ENCODE measurements at regions not wholly inside any gene's neighbourhood (a gene's known extent, or its start where the extent isn't known, plus 50 kb on each side); places are given as distances from the start of the nearest gene placed in this dataset.

DNA sequence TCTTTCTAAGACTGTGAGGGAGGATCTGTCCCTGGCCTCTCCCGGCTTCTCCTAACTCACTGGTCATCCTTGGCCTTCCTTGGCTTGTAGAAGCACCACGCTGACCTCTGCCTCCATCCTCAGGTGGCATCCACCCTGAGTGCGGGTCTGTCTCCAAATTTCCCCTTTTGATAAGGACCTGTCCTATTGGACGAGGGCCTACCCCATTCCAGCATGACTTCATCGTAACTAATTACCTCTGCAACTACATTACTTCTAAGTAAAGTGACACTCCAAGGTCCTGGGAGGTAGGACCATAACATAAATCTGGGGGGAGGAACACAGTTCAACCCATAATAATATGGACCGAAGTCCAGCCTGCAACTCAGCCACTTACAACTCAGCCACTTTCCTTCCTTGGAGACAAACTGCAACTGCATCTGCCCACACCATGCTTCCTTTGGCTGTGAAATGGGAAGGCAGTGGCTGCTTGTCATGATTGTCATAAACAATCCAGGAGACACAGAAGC lies 229.6 kb upstream of the DIO3 start:
- no peak for TF ChIP-seq CTCF (IDR thresholded peaks at IDR 0.05)
- TF ChIP-seq POLR2A (IDR thresholded peaks at IDR 0.05; ENCODE audit: low read depth) = no peak
- TF ChIP-seq POLR2AphosphoS5 (IDR thresholded peaks at IDR 0.05) = no peak
